GM18520 (cell line): ENCODE measurements at regions not wholly inside any gene's neighbourhood (a gene's known extent, or its start where the extent isn't known, plus 50 kb on each side); places are given as distances from the start of the nearest gene placed in this dataset.

ENCODE experiments used
- ATAC-seq: cut with Tn5 transposase; IDR thresholded peaks from one replicate; pipeline ENCODE4 v1.9.1; 2021; ENCODE audit not compliant: unreplicated experiment

DNA sequence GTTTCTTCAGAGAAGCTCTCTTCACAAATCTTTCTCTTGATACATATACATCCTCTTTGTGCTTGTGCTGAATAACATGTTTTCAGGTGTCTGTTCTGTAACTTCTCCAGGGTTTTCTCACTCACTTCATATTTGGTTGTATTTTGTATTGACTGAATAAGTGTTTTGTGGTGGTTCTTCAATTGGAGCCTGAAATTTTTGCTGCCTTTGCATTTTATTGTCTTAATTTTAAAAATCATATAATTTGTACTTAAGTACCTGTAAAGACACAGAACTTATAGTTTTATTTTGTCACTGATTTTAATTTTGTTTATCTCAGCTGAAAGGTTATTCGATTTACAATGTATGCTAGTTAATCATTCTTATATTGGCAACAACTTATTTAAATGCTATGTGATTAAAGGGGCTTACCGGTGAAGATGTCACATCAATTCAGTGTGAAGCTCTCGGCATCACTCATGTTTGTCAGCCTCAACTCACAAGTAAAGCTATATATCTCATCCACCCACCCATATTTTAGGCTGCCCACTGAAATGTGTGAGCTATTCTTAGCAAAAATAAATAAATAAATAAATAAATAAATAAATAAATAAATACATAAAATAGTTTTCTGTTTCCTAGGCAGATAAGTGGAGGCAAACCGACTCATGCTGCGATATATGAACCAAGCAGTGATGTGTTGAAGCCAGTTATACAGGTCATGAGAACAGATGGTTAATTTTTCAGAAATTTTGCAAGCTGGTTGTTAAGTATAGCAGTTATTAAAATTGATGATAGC lies 76.4 kb upstream of the FSTL5 start:
- no peak for ATAC-seq

DNA sequence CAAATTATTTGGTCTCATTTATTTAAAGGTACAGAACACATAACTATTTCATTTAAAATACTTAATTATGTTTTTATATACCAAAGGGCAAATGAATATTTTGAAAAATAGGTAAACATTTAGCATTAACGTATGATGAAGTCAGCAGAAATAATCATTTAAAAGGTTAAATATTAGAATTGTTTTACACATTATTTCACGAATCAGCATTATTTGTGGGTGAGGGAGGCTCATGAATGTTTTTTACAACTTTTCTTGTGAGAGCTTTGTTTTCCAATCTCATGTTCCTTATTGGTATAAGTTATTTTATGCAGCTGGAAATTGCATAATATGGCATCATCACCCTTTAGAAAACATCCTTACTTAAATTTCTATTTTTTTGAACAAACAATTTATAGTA lies 73.9 kb upstream of the FSTL5 start:
- no peak for ATAC-seq

DNA sequence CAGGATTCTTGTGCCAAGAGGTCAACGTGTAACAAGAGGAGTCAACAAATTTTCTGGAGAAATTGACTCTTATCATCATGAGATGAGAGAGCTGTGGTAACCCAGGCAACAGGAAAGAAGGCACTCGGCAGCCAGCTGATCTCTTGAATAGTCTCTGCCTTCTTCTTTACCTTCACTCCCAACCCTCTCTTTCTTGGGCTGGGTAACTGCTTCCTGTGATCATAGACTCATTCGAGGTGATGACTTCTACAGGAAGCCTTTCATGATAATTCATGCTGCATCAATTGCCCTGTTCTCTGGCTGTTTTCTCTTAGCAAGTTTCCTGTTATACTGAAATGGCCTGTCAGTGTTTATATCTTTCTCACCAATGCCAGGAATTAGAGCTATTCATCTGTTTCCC lies 70.8 kb upstream of the FSTL5 start:
- ATAC-seq, result no peak

DNA sequence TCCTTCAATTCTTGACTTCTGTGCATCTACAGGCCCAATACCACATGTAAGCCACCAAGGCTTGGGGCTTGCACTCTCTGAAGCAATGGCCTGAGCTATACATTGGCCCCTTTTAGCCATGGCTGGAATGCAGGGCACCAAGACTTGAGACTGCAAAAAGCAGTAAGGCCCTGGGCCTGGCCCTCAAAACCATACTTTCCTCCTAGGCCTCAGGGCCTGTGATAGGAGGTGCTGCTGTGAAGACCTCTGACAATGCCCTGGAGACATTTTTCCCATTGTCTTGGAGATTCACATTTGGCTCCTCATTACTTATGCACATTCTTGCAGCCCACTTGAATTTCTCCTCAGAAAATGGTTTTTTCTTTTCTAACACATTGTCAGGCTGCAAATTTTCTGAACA lies 68.5 kb upstream of the FSTL5 start:
- no peak for ATAC-seq

DNA sequence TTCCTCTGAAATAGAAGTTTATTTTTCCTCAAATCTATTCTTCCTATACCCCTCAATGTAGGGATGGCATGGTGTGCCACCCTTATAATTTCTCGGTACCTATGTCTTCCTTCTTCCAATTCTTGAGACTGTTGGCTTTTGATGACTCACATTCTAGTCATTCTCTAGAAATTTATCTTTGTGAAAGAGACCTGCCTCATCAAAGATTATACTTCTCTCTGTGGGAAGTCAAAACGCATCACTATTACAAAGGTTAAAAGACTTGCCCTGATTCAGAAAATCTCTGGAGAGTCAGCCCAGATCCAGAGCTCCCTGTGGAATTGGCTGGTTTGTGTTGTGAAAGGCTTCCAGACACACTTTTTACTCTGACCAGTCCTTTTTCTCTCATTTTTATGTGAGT lies 65.9 kb upstream of the FSTL5 start:
- ATAC-seq, result no peak

DNA sequence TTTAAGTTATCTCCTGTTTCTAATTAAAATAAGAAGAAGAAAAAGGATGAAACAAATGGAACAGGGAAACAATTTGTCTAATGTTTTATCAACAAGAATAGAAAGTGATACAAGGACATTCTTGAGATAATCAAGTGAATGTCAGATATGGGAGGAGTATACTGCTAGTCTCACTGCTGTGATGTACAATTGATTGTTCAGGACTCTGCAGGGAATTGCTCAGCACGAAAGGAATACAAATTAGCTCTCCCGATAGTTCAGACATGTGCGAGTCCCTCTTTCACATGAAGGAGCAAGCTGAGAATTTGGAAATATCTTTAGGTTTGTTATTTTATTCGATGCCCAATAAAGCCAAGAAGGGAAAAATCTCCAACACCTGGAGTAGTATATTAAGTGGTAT lies 57.3 kb upstream of the FSTL5 start:
- ATAC-seq, result no peak
